AG09309 (cell line): ENCODE measurements at regions not wholly inside any gene's neighbourhood (a gene's known extent, or its start where the extent isn't known, plus 50 kb on each side); places are given as distances from the start of the nearest gene placed in this dataset.

Experiments used
- DNase-seq: peaks from one replicate; pipeline ENCODE4 v3.0.0-alpha.2; 2010; ENCODE audit warnings: low read depth
- H3K4me3 ChIP-seq: 2 replicates; pipeline ENCODE4 v1.5.1; 2011; ENCODE audit warnings: mild to moderate bottlenecking, low read depth, low read length, moderate library complexity; ENCODE audit not compliant: control insufficient read depth
- TF ChIP-seq, protein P1 (sequence below): IDR thresholded peaks from 2 replicates; pipeline ENCODE4 v1.5.1; 2011; ENCODE audit warnings: mild to moderate bottlenecking, low read depth, low read length, inconsistent platforms; ENCODE audit not compliant: insufficient read depth, control insufficient read depth; ENCODE audit errors: missing control alignments

- TF ChIP-seq, protein P1, sequence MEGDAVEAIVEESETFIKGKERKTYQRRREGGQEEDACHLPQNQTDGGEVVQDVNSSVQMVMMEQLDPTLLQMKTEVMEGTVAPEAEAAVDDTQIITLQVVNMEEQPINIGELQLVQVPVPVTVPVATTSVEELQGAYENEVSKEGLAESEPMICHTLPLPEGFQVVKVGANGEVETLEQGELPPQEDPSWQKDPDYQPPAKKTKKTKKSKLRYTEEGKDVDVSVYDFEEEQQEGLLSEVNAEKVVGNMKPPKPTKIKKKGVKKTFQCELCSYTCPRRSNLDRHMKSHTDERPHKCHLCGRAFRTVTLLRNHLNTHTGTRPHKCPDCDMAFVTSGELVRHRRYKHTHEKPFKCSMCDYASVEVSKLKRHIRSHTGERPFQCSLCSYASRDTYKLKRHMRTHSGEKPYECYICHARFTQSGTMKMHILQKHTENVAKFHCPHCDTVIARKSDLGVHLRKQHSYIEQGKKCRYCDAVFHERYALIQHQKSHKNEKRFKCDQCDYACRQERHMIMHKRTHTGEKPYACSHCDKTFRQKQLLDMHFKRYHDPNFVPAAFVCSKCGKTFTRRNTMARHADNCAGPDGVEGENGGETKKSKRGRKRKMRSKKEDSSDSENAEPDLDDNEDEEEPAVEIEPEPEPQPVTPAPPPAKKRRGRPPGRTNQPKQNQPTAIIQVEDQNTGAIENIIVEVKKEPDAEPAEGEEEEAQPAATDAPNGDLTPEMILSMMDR: no peak
- DNase-seq: no peak
- no peak overlapping the region for H3K4me3 ChIP-seq
Observed at GRCh38 chr11:122276221-122276620, 160.2 kb upstream of the BLID start.

DNA sequence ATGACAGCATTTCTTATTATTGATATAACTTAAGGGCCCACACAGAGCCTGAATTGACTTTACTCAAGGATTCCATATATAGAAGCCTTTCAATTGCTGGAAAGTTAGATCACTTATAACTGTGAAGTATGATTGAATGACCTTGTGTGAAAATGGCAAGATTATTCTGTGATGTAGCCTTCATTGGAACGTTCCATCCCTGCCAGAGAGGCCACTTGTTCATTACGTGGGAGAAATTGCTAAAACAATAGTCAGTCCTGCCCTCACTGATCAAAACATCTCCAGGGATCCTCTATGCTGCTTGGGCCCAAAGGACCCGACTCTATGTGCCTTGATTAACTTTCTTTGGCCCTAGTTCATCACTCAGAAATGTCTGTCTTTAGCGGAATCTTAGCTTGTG lies 159.5 kb upstream of the BLID start:
- DNase-seq: no peak
- H3K4me3 ChIP-seq: no peak overlapping the region
- TF ChIP-seq, protein P1: no peak

GRCh38 chr11:122273476-122274191 lies 157.6 kb upstream of the BLID start:
- TF ChIP-seq, protein P1: no peak
- DNase-seq: no peak

GRCh38 chr11:122271745-122272144 lies 155.7 kb upstream of the BLID start:
- no peak for DNase-seq
- TF ChIP-seq, protein P1: no peak
- no peak overlapping the region for H3K4me3 ChIP-seq

More at GRCh38 chr11:122273476-122274191, 157.6 kb upstream of the BLID start:
- H3K4me3 ChIP-seq: no peak overlapping the region

- TF ChIP-seq, protein P1: no peak
- H3K4me3 ChIP-seq: no peak overlapping the region
- no peak for DNase-seq
Observed at GRCh38 chr11:122271137-122271536, 155.1 kb upstream of the BLID start.

GRCh38 chr11:122270535-122270934 lies 154.5 kb upstream of the BLID start:
- TF ChIP-seq, protein P1: no peak
- no peak overlapping the region for H3K4me3 ChIP-seq
- no peak for DNase-seq
